HepG2 (cell line): ENCODE measurements at regions not wholly inside any gene's neighbourhood (a gene's known extent, or its start where the extent isn't known, plus 50 kb on each side); places are given as distances from the start of the nearest gene placed in this dataset.

ENCODE experiments used
- FOXK1 ChIP-seq: sonication (generic); formaldehyde crosslinking; IDR thresholded peaks from 2 replicates; pipeline ENCODE4 v1.4.0; 2020; ENCODE audit warnings: low read depth, missing genetic modification reagents, borderline replicate concordance
- LBX2 ChIP-seq: sonication (generic); formaldehyde crosslinking; IDR thresholded peaks from 2 replicates; pipeline ENCODE4 v1.5.0; 2020; ENCODE audit warnings: missing genetic modification reagents, mild to moderate bottlenecking, borderline replicate concordance
- MEIS1 ChIP-seq: sonication (generic); formaldehyde crosslinking; IDR thresholded peaks from 2 replicates; pipeline ENCODE4 v1.9.0; 2021; ENCODE audit warnings: mild to moderate bottlenecking, missing genetic modification reagents, moderate library complexity, borderline replicate concordance
- NBN ChIP-seq: fragments of 450-650 bp; conservative IDR thresholded peaks from 2 replicates; pipeline ENCODE4 v1.6.1; 2017
- PATZ1 ChIP-seq: sonication (generic); formaldehyde crosslinking; IDR thresholded peaks from 2 replicates; pipeline ENCODE4 v1.4.0; 2020; ENCODE audit warnings: missing genetic modification reagents
- RELA ChIP-seq: sonication (generic); formaldehyde crosslinking; IDR thresholded peaks from 2 replicates; pipeline ENCODE4 v1.4.0; 2020; ENCODE audit warnings: missing genetic modification reagents
- RXRA ChIP-seq: sonication (generic); formaldehyde crosslinking; IDR thresholded peaks from 2 replicates; pipeline ENCODE4 v1.5.1; 2020; ENCODE audit warnings: missing genetic modification reagents
- SP1 ChIP-seq, 2 experiments: fragments of 450-650 bp in 1 of 2; sonication (generic) in 1 of 2; formaldehyde crosslinking in 1 of 2; IDR thresholded peaks; 2 replicates each; pipeline versions ENCODE4 v1.4.0 to v1.6.1; 2016 to 2020; ENCODE audit warnings: missing genetic modification reagents in 1 of 2
- TAF1 ChIP-seq: sonication (generic); formaldehyde crosslinking; IDR thresholded peaks from 2 replicates; pipeline ENCODE4 v1.4.0; 2020; ENCODE audit warnings: missing genetic modification reagents
- ZBTB21 ChIP-seq: sonication (generic); formaldehyde crosslinking; IDR thresholded peaks from 2 replicates; pipeline ENCODE4 v1.4.0; 2020; ENCODE audit warnings: missing genetic modification reagents
- ZFY ChIP-seq: sonication (generic); formaldehyde crosslinking; IDR thresholded peaks from 2 replicates; pipeline ENCODE4 v1.4.0; 2020; ENCODE audit warnings: missing genetic modification reagents
- ZNF207 ChIP-seq: fragments of 450-650 bp; IDR thresholded peaks from 2 replicates; pipeline ENCODE4 v1.6.1; 2016; ENCODE audit warnings: antibody characterized with exemption, borderline replicate concordance
- ZNF335 ChIP-seq: sonication (generic); formaldehyde crosslinking; IDR thresholded peaks from 2 replicates; pipeline ENCODE4 v1.4.0; 2020; ENCODE audit warnings: missing genetic modification reagents
- ZNF33A ChIP-seq: sonication (generic); formaldehyde crosslinking; IDR thresholded peaks from 2 replicates; pipeline ENCODE4 v1.5.1; 2020; ENCODE audit warnings: missing genetic modification reagents, mild to moderate bottlenecking, moderate library complexity, borderline replicate concordance
- ZNF546 ChIP-seq: sonication (generic); formaldehyde crosslinking; conservative IDR thresholded peaks from 2 replicates; pipeline ENCODE4 v1.8.1; 2023; ENCODE audit warnings: mild to moderate bottlenecking, missing genetic modification reagents
- ZNF7 ChIP-seq: IDR thresholded peaks from 2 replicates; pipeline ENCODE4 v1.6.1; 2016; ENCODE audit warnings: missing biosample characterization, missing genetic modification reagents
- TF ChIP-seq, protein P1 (sequence below): sonication (generic); formaldehyde crosslinking; IDR thresholded peaks from 2 replicates; pipeline ENCODE4 v1.8.1; 2023; ENCODE audit warnings: missing genetic modification reagents, inconsistent platforms, borderline replicate concordance
- TF ChIP-seq, protein P2 (sequence below): IDR thresholded peaks from 2 replicates; pipeline ENCODE4 v1.6.1; 2016; ENCODE audit warnings: low read depth
- TF ChIP-seq, protein P3 (sequence below): sonication (generic); formaldehyde crosslinking; IDR thresholded peaks from 2 replicates; pipeline ENCODE4; 2020; ENCODE audit warnings: missing genetic modification reagents, mild to moderate bottlenecking, borderline replicate concordance
- TF ChIP-seq, protein P4 (sequence below): sonication (generic); formaldehyde crosslinking; IDR thresholded peaks from 2 replicates; pipeline ENCODE4 v1.4.0; 2020; ENCODE audit warnings: missing genetic modification reagents

DNA sequence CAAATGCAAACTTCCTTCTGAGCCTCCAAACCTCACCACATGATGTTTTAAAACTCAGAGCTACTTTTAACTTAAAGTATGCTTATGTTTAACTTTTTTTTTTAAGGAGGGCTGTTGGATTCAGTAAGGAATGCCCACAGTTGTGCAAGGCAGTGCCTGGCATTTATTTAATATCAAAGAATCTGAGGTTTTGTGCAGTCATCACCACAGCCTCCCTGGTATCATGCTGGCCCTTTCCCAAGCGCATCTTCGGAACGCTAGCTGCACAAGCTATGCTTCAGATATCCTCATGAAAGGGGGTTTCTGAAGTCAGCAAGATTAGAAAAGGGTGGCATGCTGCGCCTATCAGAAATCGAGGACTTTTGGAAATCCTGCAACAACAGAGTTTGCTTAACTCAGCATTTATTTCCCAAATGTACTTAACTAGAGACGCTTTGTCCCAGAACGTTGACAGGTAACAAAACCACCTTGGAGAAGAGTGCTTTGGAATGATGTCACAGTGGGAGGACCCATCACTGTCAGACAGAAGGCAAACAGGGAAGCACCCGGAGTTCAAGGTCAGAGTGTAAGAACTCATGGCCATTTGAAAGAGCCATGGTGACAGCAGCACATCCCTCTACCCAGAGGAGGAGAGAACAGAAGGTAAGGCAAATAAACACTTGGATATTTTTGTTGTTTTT, 120.2 kb upstream of the IGF1R start (continued):
- TF ChIP-seq, protein P1, sequence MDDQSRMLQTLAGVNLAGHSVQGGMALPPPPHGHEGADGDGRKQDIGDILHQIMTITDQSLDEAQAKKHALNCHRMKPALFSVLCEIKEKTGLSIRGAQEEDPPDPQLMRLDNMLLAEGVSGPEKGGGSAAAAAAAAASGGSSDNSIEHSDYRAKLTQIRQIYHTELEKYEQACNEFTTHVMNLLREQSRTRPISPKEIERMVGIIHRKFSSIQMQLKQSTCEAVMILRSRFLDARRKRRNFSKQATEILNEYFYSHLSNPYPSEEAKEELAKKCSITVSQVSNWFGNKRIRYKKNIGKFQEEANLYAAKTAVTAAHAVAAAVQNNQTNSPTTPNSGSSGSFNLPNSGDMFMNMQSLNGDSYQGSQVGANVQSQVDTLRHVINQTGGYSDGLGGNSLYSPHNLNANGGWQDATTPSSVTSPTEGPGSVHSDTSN = no peak
- no peak for TF ChIP-seq ZNF207
- peak; percentile 68; the same call in 1 of the 2 replicates for TF ChIP-seq FOXK1 (CRISPR knock-in tag)
- no peak for TF ChIP-seq ZNF335 (CRISPR knock-in tag)
- TF ChIP-seq MEIS1 = peak; percentile 77; the same call in 1 of the 2 replicates
- TF ChIP-seq ZNF33A (CRISPR knock-in tag) = no peak
- no peak for TF ChIP-seq ZFY (CRISPR knock-in tag)
- TF ChIP-seq LBX2 (CRISPR knock-in tag) = no peak
- no peak for TF ChIP-seq RELA (CRISPR knock-in tag)
- TF ChIP-seq, protein P2, sequence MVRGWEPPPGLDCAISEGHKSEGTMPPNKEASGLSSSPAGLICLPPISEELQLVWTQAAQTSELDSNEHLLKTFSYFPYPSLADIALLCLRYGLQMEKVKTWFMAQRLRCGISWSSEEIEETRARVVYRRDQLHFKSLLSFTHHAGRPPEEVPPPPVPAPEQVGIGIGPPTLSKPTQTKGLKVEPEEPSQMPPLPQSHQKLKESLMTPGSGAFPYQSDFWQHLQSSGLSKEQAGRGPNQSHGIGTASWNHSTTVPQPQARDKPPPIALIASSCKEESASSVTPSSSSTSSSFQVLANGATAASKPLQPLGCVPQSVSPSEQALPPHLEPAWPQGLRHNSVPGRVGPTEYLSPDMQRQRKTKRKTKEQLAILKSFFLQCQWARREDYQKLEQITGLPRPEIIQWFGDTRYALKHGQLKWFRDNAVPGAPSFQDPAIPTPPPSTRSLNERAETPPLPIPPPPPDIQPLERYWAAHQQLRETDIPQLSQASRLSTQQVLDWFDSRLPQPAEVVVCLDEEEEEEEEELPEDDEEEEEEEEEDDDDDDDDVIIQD (CRISPR knock-in tag) = 0 out of 2 replicates have a peak, but pooled peaks have one; percentile 33
- TF ChIP-seq RXRA (CRISPR knock-in tag) = peak; percentile 92; the same call in 1 of the 2 replicates
- peak; percentile 69; the same call in 1 of the 2 replicates for TF ChIP-seq ZBTB21 (CRISPR knock-in tag)
- no peak for TF ChIP-seq ZNF7
- TF ChIP-seq NBN = no peak
- no peak for TF ChIP-seq SP1 (IDR thresholded peaks at IDR 0.05)
- no peak for TF ChIP-seq SP1 (CRISPR knock-in tag; IDR thresholded peaks at IDR 0.05)
- no peak for TF ChIP-seq TAF1 (CRISPR knock-in tag)
- TF ChIP-seq PATZ1 = 0 out of 2 replicates have a peak, but pooled peaks have one; percentile 25
- no peak for TF ChIP-seq ZNF546 (CRISPR knock-in tag)
- TF ChIP-seq, protein P3, sequence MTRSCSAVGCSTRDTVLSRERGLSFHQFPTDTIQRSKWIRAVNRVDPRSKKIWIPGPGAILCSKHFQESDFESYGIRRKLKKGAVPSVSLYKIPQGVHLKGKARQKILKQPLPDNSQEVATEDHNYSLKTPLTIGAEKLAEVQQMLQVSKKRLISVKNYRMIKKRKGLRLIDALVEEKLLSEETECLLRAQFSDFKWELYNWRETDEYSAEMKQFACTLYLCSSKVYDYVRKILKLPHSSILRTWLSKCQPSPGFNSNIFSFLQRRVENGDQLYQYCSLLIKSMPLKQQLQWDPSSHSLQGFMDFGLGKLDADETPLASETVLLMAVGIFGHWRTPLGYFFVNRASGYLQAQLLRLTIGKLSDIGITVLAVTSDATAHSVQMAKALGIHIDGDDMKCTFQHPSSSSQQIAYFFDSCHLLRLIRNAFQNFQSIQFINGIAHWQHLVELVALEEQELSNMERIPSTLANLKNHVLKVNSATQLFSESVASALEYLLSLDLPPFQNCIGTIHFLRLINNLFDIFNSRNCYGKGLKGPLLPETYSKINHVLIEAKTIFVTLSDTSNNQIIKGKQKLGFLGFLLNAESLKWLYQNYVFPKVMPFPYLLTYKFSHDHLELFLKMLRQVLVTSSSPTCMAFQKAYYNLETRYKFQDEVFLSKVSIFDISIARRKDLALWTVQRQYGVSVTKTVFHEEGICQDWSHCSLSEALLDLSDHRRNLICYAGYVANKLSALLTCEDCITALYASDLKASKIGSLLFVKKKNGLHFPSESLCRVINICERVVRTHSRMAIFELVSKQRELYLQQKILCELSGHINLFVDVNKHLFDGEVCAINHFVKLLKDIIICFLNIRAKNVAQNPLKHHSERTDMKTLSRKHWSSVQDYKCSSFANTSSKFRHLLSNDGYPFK (CRISPR knock-in tag) = no peak
- TF ChIP-seq, protein P4, sequence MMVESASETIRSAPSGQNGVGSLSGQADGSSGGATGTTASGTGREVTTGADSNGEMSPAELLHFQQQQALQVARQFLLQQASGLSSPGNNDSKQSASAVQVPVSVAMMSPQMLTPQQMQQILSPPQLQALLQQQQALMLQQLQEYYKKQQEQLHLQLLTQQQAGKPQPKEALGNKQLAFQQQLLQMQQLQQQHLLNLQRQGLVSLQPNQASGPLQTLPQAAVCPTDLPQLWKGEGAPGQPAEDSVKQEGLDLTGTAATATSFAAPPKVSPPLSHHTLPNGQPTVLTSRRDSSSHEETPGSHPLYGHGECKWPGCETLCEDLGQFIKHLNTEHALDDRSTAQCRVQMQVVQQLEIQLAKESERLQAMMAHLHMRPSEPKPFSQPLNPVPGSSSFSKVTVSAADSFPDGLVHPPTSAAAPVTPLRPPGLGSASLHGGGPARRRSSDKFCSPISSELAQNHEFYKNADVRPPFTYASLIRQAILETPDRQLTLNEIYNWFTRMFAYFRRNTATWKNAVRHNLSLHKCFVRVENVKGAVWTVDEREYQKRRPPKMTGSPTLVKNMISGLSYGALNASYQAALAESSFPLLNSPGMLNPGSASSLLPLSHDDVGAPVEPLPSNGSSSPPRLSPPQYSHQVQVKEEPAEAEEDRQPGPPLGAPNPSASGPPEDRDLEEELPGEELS (CRISPR knock-in tag) = peak; percentile 48; the same call in 1 of the 2 replicates
